ENCODE measurements at regions not wholly inside any gene's neighbourhood (a gene's known extent, or its start where the extent isn't known, plus 50 kb on each side); places are given as distances from the start of the nearest gene placed in this dataset.

- Histone ChIP-seq H3K4me3 (no peak overlapping the region), H3K27me3 (ENCODE audit: low read depth) (no peaks in the 10 kb centered on the region), H3K4me1 (no peaks in the 10 kb centered on the region), H3K36me3 (replicated peaks) (no peaks in the 10 kb centered on the region), H3K9me3 (no peaks in the 10 kb centered on the region)
- no peak for DNase-seq (ENCODE audit: low spot score in 2 of 2)
- in situ Hi-C loops (cut with MboI; ENCODE audit: low sequenced_read_pairs), result no loop called here
Observed at GRCh38 chr14:103216857-103217256, 93.6 kb downstream of the TNFAIP2 start.

DNA sequence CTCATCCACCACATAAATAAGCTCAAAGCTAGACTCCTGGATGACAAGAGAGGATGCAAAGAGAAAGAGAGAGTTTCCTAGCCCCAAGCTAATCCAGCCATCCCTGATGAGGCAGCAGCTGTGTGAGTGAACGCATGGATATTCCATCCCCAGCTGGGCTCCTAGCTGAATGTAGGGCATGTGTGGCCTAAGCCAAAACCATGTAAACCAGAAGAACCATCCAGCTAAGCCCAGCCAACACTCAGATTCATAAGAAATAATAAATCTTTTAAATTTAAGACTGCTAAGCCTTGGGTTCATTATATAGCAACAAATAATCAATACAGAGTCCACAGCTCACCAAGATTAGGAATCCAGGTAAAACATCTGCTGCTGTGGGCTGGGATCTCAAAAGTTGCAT is 94.3 kb downstream of the TNFAIP2 start:
- in situ Hi-C loops (cut with MboI; ENCODE audit: low sequenced_read_pairs), result no loop called here
- no peak for DNase-seq (ENCODE audit: low spot score in 2 of 2)
- H3K4me1 ChIP-seq, result no peaks in the 10 kb centered on the region

GRCh38 chr14:103220134-103220981 is 97.1 kb downstream of the TNFAIP2 start:
- no peaks in the 10 kb centered on the region for H3K36me3 ChIP-seq (replicated peaks)
- H3K9me3 ChIP-seq, result no peaks in the 10 kb centered on the region
- in situ Hi-C loops (cut with MboI; ENCODE audit: low sequenced_read_pairs), result no loop called here
- no peak overlapping the region for H3K4me3 ChIP-seq
- H3K4me1 ChIP-seq, result no peaks in the 10 kb centered on the region
- no peak for DNase-seq (ENCODE audit: low spot score in 2 of 2)
- H3K27me3 ChIP-seq (ENCODE audit: low read depth), result no peaks in the 10 kb centered on the region

More for the DNA sequence above, 94.3 kb downstream of the TNFAIP2 start:
- Histone ChIP-seq H3K4me3 (no peak overlapping the region), H3K36me3 (replicated peaks) (no peaks in the 10 kb centered on the region), H3K9me3 (no peaks in the 10 kb centered on the region), H3K27me3 (ENCODE audit: low read depth) (no peaks in the 10 kb centered on the region)

DNA sequence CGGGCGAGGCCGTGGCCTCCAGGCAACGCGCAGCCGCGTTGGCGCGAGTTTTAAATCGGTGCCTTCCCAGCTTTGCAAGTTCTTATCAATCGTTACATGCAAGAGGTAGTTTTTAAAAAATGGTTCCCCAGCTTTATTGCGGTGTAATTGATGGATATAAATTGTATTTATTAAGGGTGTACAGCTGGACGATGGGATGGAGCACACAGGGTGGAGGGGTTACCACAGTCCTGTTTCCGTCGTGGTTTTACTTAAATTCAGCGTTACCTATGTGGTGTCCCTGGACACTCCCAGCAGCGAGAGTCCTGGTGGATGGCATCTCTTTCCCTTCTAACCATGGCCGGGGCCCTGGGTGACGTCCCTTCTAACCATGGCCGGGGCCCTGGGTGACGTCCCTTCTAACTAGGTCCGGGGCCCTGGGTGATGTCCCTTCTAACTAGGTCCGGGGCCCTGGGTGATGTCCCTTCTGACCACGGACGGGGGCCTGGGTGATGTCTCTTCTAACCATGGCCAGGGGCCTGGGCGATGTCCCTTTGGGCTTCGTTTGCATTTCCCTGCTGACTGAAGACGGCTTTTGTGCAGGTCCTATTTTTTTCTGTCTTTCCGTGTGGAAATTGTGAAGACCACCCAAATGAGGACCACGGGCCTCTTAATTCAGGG is 97.9 kb downstream of the TNFAIP2 start:
- in situ Hi-C loops (cut with MboI; ENCODE audit: low sequenced_read_pairs), result no loop called here
- H3K4me3 ChIP-seq, result no peak overlapping the region
- H3K4me1 ChIP-seq, result no peaks in the 10 kb centered on the region
- DNase-seq (ENCODE audit: low spot score in 2 of 2), result no peak
- no peaks in the 10 kb centered on the region for H3K9me3 ChIP-seq
- H3K36me3 ChIP-seq (replicated peaks), result no peaks in the 10 kb centered on the region
- H3K27me3 ChIP-seq (ENCODE audit: low read depth), result no peaks in the 10 kb centered on the region

GRCh38 chr14:103221781-103222358 is 98.6 kb downstream of the TNFAIP2 start:
- Histone ChIP-seq H3K9me3 (no peaks in the 10 kb centered on the region), H3K4me3 (no peak overlapping the region), H3K27me3 (ENCODE audit: low read depth) (no peaks in the 10 kb centered on the region), H3K36me3 (replicated peaks) (no peaks in the 10 kb centered on the region), H3K4me1 (no peaks in the 10 kb centered on the region)
- in situ Hi-C loops (cut with MboI; ENCODE audit: low sequenced_read_pairs), result no loop called here
- DNase-seq (ENCODE audit: low spot score in 2 of 2), result no peak

DNA sequence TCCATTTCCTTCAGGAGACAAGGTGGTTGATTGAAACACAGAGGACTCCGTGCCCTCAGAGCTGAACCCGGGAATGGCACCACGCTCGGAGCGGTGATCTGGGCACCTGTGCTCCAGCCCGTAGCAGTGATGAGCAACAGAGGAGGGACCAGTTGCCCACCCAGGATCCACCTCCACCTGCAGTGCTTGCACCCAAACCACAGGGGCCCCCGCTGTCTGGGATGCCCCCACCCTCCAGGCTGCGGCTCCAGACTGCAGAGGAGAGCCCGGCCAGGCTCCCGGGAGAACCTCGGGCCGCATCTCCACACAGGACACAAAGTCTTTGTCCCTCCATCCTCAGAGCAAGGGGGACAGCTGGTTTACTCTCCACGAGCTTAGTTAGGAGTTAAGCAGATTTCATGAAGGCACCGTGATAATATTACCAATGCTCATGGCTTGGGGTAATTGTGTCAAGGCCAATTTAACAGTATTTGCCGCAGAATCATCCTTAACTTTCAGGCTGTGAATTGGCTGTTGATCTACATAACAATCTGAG is 100.6 kb downstream of the TNFAIP2 start:
- no peaks in the 10 kb centered on the region for H3K27me3 ChIP-seq (ENCODE audit: low read depth)
- H3K4me3 ChIP-seq, result no peak overlapping the region
- no peaks in the 10 kb centered on the region for H3K4me1 ChIP-seq
- DNase-seq (ENCODE audit: low spot score in 2 of 2), result no peak
- in situ Hi-C loops (cut with MboI; ENCODE audit: low sequenced_read_pairs), result no loop called here
- no peaks in the 10 kb centered on the region for H3K9me3 ChIP-seq
- no peaks in the 10 kb centered on the region for H3K36me3 ChIP-seq (replicated peaks)

DNA sequence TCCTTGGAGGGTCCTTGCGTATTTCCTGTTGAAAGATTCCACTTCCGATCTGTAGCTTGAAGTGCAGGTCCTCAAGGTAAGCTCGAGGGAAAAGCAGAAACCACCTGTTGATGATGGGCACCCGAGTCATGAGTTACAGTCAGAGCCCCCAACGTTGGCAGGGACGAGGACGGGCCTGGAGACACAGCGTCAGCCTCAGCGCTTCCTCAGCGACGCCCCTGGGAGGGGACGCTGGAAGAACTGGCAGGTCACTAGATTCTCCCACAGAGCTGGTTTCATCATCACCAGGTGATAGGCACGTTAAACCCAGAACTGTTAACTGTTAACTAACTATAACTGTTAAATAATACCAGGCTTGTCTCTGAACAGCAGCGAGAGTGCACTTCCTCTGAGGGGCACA is 101.8 kb downstream of the TNFAIP2 start:
- H3K9me3 ChIP-seq, result no peaks in the 10 kb centered on the region
- no peaks in the 10 kb centered on the region for H3K36me3 ChIP-seq (replicated peaks)
- DNase-seq (ENCODE audit: low spot score in 2 of 2), result no peak
- H3K4me3 ChIP-seq, result no peak overlapping the region
- no peaks in the 10 kb centered on the region for H3K4me1 ChIP-seq
- H3K27me3 ChIP-seq (ENCODE audit: low read depth), result no peaks in the 10 kb centered on the region
- in situ Hi-C loops (cut with MboI; ENCODE audit: low sequenced_read_pairs), result no loop called here

- H3K27me3 ChIP-seq (ENCODE audit: low read depth), result no peaks in the 10 kb centered on the region
- no peaks in the 10 kb centered on the region for H3K4me1 ChIP-seq
- no peak overlapping the region for H3K4me3 ChIP-seq
- no peak for DNase-seq (ENCODE audit: low spot score in 2 of 2)
- no peaks in the 10 kb centered on the region for H3K36me3 ChIP-seq (replicated peaks)
- H3K9me3 ChIP-seq, result no peaks in the 10 kb centered on the region
- in situ Hi-C loops (cut with MboI; ENCODE audit: low sequenced_read_pairs), result no loop called here
Observed at GRCh38 chr14:103225476-103225875, 102.2 kb downstream of the TNFAIP2 start.

GRCh38 chr14:103227094-103227768 is 104.0 kb downstream of the TNFAIP2 start:
- in situ Hi-C loops (cut with MboI; ENCODE audit: low sequenced_read_pairs), result no loop called here
- no peak for DNase-seq (ENCODE audit: low spot score in 2 of 2)
- H3K36me3 ChIP-seq (replicated peaks), result no peaks in the 10 kb centered on the region
- H3K27me3 ChIP-seq (ENCODE audit: low read depth), result no peaks in the 10 kb centered on the region
- H3K9me3 ChIP-seq, result no peaks in the 10 kb centered on the region
- H3K4me1 ChIP-seq, result no peaks in the 10 kb centered on the region
- no peak overlapping the region for H3K4me3 ChIP-seq

GRCh38 chr14:103228076-103228806 is 105.0 kb downstream of the TNFAIP2 start:
- Histone ChIP-seq H3K36me3 (replicated peaks) (no peaks in the 10 kb centered on the region), H3K4me1 (no peaks in the 10 kb centered on the region), H3K4me3 (no peak overlapping the region), H3K9me3 (no peaks in the 10 kb centered on the region), H3K27me3 (ENCODE audit: low read depth) (no peaks in the 10 kb centered on the region)
- in situ Hi-C loops (cut with MboI; ENCODE audit: low sequenced_read_pairs), result no loop called here
- no peak for DNase-seq (ENCODE audit: low spot score in 2 of 2)

- Histone ChIP-seq H3K36me3 (replicated peaks) (no peaks in the 10 kb centered on the region), H3K27me3 (ENCODE audit: low read depth) (no peaks in the 10 kb centered on the region), H3K4me3 (no peak overlapping the region), H3K9me3 (no peaks in the 10 kb centered on the region), H3K4me1 (no peaks in the 10 kb centered on the region)
- no peak for DNase-seq (ENCODE audit: low spot score in 2 of 2)
- in situ Hi-C loops (cut with MboI; ENCODE audit: low sequenced_read_pairs), result no loop called here
Observed at GRCh38 chr14:103228866-103229265, 105.2 kb upstream of the EIF5 start.

DNA sequence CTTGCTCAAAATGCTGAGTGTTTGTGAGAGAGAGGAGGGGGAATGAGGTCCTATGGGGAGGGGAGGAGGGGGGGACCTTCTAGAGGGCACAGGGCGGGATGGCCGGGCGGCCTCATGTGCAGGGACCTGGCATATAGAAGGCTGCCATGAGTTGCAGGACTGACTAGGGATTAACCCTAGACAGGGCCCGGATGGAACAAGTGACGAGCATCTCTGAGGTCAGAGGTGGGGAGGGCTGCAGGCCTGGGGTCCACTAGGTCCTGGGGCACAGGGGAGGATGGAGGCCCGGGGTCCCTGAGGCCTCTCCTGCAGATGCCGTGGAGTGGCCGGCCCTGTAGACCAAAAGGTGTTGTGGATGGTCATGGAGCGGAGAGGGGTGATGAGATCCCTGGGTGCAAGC is 104.0 kb upstream of the EIF5 start:
- Histone ChIP-seq H3K36me3 (replicated peaks) (no peaks in the 10 kb centered on the region), H3K4me1 (no peaks in the 10 kb centered on the region), H3K9me3 (no peaks in the 10 kb centered on the region), H3K27me3 (ENCODE audit: low read depth) (no peaks in the 10 kb centered on the region), H3K4me3 (no peak overlapping the region)
- no peak for DNase-seq (ENCODE audit: low spot score in 2 of 2)
- in situ Hi-C loops (cut with MboI; ENCODE audit: low sequenced_read_pairs), result no loop called here

GRCh38 chr14:103230658-103231334 is 103.2 kb upstream of the EIF5 start:
- H3K4me1 ChIP-seq, result no peaks in the 10 kb centered on the region
- H3K36me3 ChIP-seq (replicated peaks), result no peaks in the 10 kb centered on the region
- no peak overlapping the region for H3K4me3 ChIP-seq
- H3K9me3 ChIP-seq, result no peaks in the 10 kb centered on the region
- in situ Hi-C loops (cut with MboI; ENCODE audit: low sequenced_read_pairs), result no loop called here
- H3K27me3 ChIP-seq (ENCODE audit: low read depth), result no peaks in the 10 kb centered on the region
- no peak for DNase-seq (ENCODE audit: low spot score in 2 of 2)
